DOHH2 (cell line): ENCODE measurements at regions not wholly inside any gene's neighbourhood (a gene's known extent, or its start where the extent isn't known, plus 50 kb on each side); places are given as distances from the start of the nearest gene placed in this dataset.

Experiments
- EZH2phosphoT487 ChIP-seq: fragments of 200-600 bp; sonication (generic); IDR thresholded peaks from 2 replicates; pipeline ENCODE4 v1.6.1; 2017; ENCODE audit warnings: borderline replicate concordance, mild to moderate bottlenecking, antibody characterized with exemption, low read length, moderate library complexity, mixed read lengths
- TF ChIP-seq, protein P1 (sequence below): fragments of 200-600 bp; sonication (generic); IDR thresholded peaks from one replicate; pipeline ENCODE4 v1.5.1; 2014; ENCODE audit warnings: antibody characterized with exemption, mild to moderate bottlenecking, low read depth, low read length; ENCODE audit not compliant: poor library complexity, severe bottlenecking

DNA sequence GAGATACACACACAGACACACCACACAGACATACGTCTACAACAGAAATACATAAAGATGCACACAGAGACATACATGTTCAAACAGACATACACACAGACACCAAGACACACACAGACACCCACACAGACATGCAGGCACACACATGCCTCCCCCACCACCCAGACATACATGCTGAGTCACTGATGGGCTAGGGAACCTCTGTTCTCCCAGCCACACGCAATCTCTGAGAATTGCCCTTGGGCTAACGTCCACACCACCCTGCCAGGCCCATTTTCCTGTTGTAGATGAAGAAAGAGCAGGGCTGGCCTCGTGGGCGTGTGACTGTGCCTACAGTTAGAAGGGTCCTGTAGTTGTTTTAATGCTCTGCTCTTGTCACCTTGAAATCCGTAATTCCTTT, 261.9 kb downstream of the KCNRG start:
- TF ChIP-seq, protein P1, sequence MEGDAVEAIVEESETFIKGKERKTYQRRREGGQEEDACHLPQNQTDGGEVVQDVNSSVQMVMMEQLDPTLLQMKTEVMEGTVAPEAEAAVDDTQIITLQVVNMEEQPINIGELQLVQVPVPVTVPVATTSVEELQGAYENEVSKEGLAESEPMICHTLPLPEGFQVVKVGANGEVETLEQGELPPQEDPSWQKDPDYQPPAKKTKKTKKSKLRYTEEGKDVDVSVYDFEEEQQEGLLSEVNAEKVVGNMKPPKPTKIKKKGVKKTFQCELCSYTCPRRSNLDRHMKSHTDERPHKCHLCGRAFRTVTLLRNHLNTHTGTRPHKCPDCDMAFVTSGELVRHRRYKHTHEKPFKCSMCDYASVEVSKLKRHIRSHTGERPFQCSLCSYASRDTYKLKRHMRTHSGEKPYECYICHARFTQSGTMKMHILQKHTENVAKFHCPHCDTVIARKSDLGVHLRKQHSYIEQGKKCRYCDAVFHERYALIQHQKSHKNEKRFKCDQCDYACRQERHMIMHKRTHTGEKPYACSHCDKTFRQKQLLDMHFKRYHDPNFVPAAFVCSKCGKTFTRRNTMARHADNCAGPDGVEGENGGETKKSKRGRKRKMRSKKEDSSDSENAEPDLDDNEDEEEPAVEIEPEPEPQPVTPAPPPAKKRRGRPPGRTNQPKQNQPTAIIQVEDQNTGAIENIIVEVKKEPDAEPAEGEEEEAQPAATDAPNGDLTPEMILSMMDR = no peak
- no peak for TF ChIP-seq EZH2phosphoT487
